ENCODE measurements at regions not wholly inside any gene's neighbourhood (a gene's known extent, or its start where the extent isn't known, plus 50 kb on each side); places are given as distances from the start of the nearest gene placed in this dataset.

- no peak for DNase-seq (ENCODE audit: low spot score in 2 of 2)
- no peaks in the 10 kb centered on the region for H3K4me1 ChIP-seq
- no peaks in the 10 kb centered on the region for H3K9me3 ChIP-seq
- intact Hi-C loops (cut with DNase I), result no loop called here
- no peak overlapping the region for H3K4me3 ChIP-seq
- no peaks in the 10 kb centered on the region for H3K27me3 ChIP-seq
- TF ChIP-seq CTCF (IDR thresholded peaks at IDR 0.05), result no peak
- H3K36me3 ChIP-seq, result no peaks in the 10 kb centered on the region
- no peak overlapping the region for H3K27ac ChIP-seq
Measured at GRCh38 chr12:28618772-28619171, 428.5 kb downstream of the CCDC91 start.

GRCh38 chr12:28620281-28620680, 430.0 kb downstream of the CCDC91 start:
- Histone ChIP-seq H3K4me1 (no peaks in the 10 kb centered on the region), H3K36me3 (no peaks in the 10 kb centered on the region), H3K4me3 (no peak overlapping the region), H3K9me3 (no peaks in the 10 kb centered on the region), H3K27me3 (no peaks in the 10 kb centered on the region), H3K27ac (no peak overlapping the region)
- intact Hi-C loops (cut with DNase I), result no loop called here
- TF ChIP-seq CTCF (IDR thresholded peaks at IDR 0.05), result no peak
- DNase-seq (ENCODE audit: low spot score in 2 of 2), result no peak

GRCh38 chr12:28622406-28622805, 432.1 kb downstream of the CCDC91 start:
- no peak for TF ChIP-seq CTCF (IDR thresholded peaks at IDR 0.05)
- Histone ChIP-seq H3K27ac (no peak overlapping the region), H3K4me1 (no peaks in the 10 kb centered on the region)

GRCh38 chr12:28626504-28626903, 436.2 kb downstream of the CCDC91 start:
- no peaks in the 10 kb centered on the region for H3K9me3 ChIP-seq
- H3K27me3 ChIP-seq, result no peaks in the 10 kb centered on the region
- no peak overlapping the region for H3K4me3 ChIP-seq
- no peak overlapping the region for H3K27ac ChIP-seq
- DNase-seq (ENCODE audit: low spot score in 2 of 2), result no peak
- no peak for TF ChIP-seq CTCF (IDR thresholded peaks at IDR 0.05)
- no peaks in the 10 kb centered on the region for H3K4me1 ChIP-seq
- H3K36me3 ChIP-seq, result no peaks in the 10 kb centered on the region
- intact Hi-C loops (cut with DNase I), result no loop called here

More at GRCh38 chr12:28622406-28622805, 432.1 kb downstream of the CCDC91 start:
- H3K9me3 ChIP-seq, result no peaks in the 10 kb centered on the region
- no peak overlapping the region for H3K4me3 ChIP-seq
- intact Hi-C loops (cut with DNase I), result no loop called here
- DNase-seq (ENCODE audit: low spot score in 2 of 2), result no peak
- no peaks in the 10 kb centered on the region for H3K36me3 ChIP-seq
- H3K27me3 ChIP-seq, result no peaks in the 10 kb centered on the region

- no peak overlapping the region for H3K4me3 ChIP-seq
- no peaks in the 10 kb centered on the region for H3K4me1 ChIP-seq
- TF ChIP-seq CTCF (IDR thresholded peaks at IDR 0.05), result no peak
- no peak for DNase-seq (ENCODE audit: low spot score in 2 of 2)
- no peaks in the 10 kb centered on the region for H3K9me3 ChIP-seq
- H3K36me3 ChIP-seq, result no peaks in the 10 kb centered on the region
- H3K27me3 ChIP-seq, result no peaks in the 10 kb centered on the region
- intact Hi-C loops (cut with DNase I), result no loop called here
- H3K27ac ChIP-seq, result no peak overlapping the region
Measured at GRCh38 chr12:28629691-28630090, 439.4 kb downstream of the CCDC91 start.

- no peaks in the 10 kb centered on the region for H3K9me3 ChIP-seq
- H3K4me1 ChIP-seq, result no peaks in the 10 kb centered on the region
- intact Hi-C loops (cut with DNase I), result no loop called here
- H3K4me3 ChIP-seq, result no peak overlapping the region
- no peak for DNase-seq (ENCODE audit: low spot score in 2 of 2)
- no peaks in the 10 kb centered on the region for H3K27me3 ChIP-seq
- no peak for TF ChIP-seq CTCF (IDR thresholded peaks at IDR 0.05)
- no peak overlapping the region for H3K27ac ChIP-seq
- no peaks in the 10 kb centered on the region for H3K36me3 ChIP-seq
Measured at GRCh38 chr12:28631831-28632230, 441.6 kb downstream of the CCDC91 start.

Measured in ascending aorta (tissue), 2 donors.